K562 (cell line): ENCODE measurements at regions not wholly inside any gene's neighbourhood (a gene's known extent, or its start where the extent isn't known, plus 50 kb on each side); places are given as distances from the start of the nearest gene placed in this dataset.

Source experiments
- CEBPG ChIP-seq, 3 experiments: fragments of 200-800 bp in 1 of 3; sonication (Bioruptor generic) in 1 of 3; sonication (generic) in 1 of 3; formaldehyde crosslinking in 1 of 3; IDR thresholded peaks in 2 of 3; conservative IDR thresholded peaks in 1 of 3; 2 replicates each; pipeline versions ENCODE4 v1.6.1 to v1.8.0; 2016 to 2022; ENCODE audit warnings: missing compliant biosample characterization in 2 of 3, missing genetic modification characterization in 2 of 3, mild to moderate bottlenecking in 1 of 3, missing genetic modification reagents in 1 of 3
- SMAD1 ChIP-seq: fragments of 150-350 bp; IDR thresholded peaks from 2 replicates; pipeline ENCODE4 v1.6.1; 2014; ENCODE audit warnings: low read length, low read depth; ENCODE audit not compliant: partially characterized antibody

DNA sequence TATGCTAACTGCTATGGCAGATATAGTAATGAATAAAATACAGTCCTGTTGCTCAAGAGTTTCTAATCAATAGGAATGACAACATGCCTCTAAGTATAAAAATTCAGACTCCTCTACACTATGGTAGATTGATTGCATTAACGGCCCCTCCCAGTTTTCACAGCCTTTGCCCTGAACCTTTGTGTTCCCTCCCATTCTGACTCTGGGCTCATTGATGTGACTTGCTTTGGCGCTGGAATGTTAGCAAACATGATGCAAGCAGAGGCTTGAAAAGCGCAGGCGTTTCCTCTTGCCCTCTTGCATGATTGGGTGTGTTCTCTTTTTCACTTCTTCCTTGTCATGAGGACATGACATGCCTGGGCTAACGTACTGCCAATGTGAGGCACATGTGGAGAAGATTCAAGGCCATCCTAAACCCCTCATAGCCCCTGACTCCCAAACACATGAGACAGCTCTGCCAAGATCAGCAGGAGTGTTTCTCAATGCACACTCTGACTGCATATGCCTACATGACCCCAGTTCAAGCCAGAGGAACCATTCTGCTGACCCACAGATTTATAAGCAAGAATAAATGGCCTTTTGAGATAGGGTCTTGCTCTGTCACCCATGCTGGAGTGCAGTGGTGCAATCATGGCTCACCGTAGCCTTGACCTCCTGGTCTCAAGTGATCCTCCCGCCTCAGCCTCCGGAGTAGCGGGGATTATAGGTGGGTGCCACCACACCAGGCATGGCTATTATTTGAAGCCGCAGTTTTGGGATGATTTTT, 49.7 kb upstream of the CD28 start (continued):
- TF ChIP-seq SMAD1, result no peak
- no peak for TF ChIP-seq CEBPG (CRISPR knock-in tag; IDR thresholded peaks at IDR 0.05)
- TF ChIP-seq CEBPG (tag; conservative IDR thresholded peaks at IDR 0.05 in 1 of 2, IDR thresholded peaks at IDR 0.05 in 1 of 2), result no peak
